Transverse colon (tissue), 4 donors: ENCODE measurements at regions not wholly inside any gene's neighbourhood (a gene's known extent, or its start where the extent isn't known, plus 50 kb on each side); places are given as distances from the start of the nearest gene placed in this dataset.

ENCODE experiments used
- DNase-seq: peaks from one replicate; pipeline ENCODE4 v3.0.0-alpha.2; 2019
- H3K27ac ChIP-seq, 4 donors: fragments of 200-600 bp; sonication (generic); 2 replicates each; pipeline ENCODE4 v1.5.1; 2016 to 2018; ENCODE audit warnings: inconsistent platforms in 4 of 4
- H3K27me3 ChIP-seq: fragments of 200-600 bp; sonication (generic); 2 replicates; pipeline ENCODE4 v1.5.1; 2017; ENCODE audit warnings: inconsistent platforms
- H3K36me3 ChIP-seq, 4 donors: fragments of 200-600 bp; sonication (generic); 2 replicates each; pipeline ENCODE4 v1.5.1; 2017 to 2019; ENCODE audit warnings: inconsistent platforms in 4 of 4
- H3K4me1 ChIP-seq, 4 donors: fragments of 200-600 bp; sonication (generic); 2 replicates each; pipeline ENCODE4 v1.5.1; 2017 to 2020; ENCODE audit warnings: inconsistent platforms in 4 of 4
- H3K4me3 ChIP-seq, 4 donors: fragments of 200-600 bp; sonication (generic); 1 replicate in 1 of 4; 2 replicates in 3 of 4; pipeline versions ENCODE4 v1.5.1 to v1.6.1; 2017 to 2019; ENCODE audit warnings: inconsistent platforms in 4 of 4
- H3K9me3 ChIP-seq, 2 donors: fragments of 200-600 bp; sonication (generic); 2 replicates each; pipeline ENCODE4 v1.5.1; 2017 to 2019; ENCODE audit warnings: inconsistent platforms in 2 of 2
- CTCF ChIP-seq, 5 experiments: fragments of 200-600 bp in 3 of 5; fragments of 450-650 bp in 2 of 5; sonication (generic) in 3 of 5; IDR thresholded peaks; 1 replicate in 2 of 5; 2 replicates in 3 of 5; pipeline ENCODE4 v1.5.1; 2016 to 2017; ENCODE audit warnings: antibody characterized with exemption in 5 of 5, inconsistent platforms in 3 of 5, mild to moderate bottlenecking in 2 of 5, moderate library complexity in 1 of 5
- EP300 ChIP-seq: sonication (generic); formaldehyde crosslinking; IDR thresholded peaks from one replicate; pipeline ENCODE4 v1.6.1; 2017; ENCODE audit warnings: antibody characterized with exemption, low read depth
- POLR2A ChIP-seq: fragments of 450-650 bp; IDR thresholded peaks from one replicate; pipeline ENCODE4 v1.6.1; 2016; ENCODE audit warnings: antibody characterized with exemption, mild to moderate bottlenecking, moderate library complexity
- POLR2AphosphoS5 ChIP-seq, 3 donors: sonication (generic); formaldehyde crosslinking; IDR thresholded peaks; one replicate each; pipeline ENCODE4 v1.6.1; 2016; ENCODE audit warnings: antibody characterized with exemption in 3 of 3
- whole genome bisulfite sequencing, 2 donors: methylation state at CpG; one replicate each; pipeline ENCODE4 v1.1.5; 2018; ENCODE audit warnings: low coverage in 1 of 2; 5-methylcytosine and 5-hydroxymethylcytosine counted together
- in situ Hi-C, 4 donors: fragments of 200-750 bp; cut with MboI; loops; one replicate each; pipeline versions ENCODE4 v1.15.0 to v1.15.1; 2017; ENCODE audit warnings: low sequenced_read_pairs in 3 of 4, low pct_ligation_motif_present in 1 of 4, low pct_unique_long_range_greater_than_20kb in 1 of 4
- intact Hi-C: fragments of 100-400 bp; cut with DNase I; formaldehyde crosslinking; loops from one replicate; pipeline ENCODE4 v1.15.1; 2023; ENCODE audit warnings: low total_unique reads

GRCh38 chr1:170271430-170272161 is 125.8 kb downstream of the NTMT2 start:
- TF ChIP-seq CTCF (IDR thresholded peaks at IDR 0.05): no peak
- no peak for TF ChIP-seq POLR2A
- TF ChIP-seq EP300: no peak
- no peak for TF ChIP-seq POLR2AphosphoS5 (IDR thresholded peaks at IDR 0.05)
- 70 to 72% methylated on average over 2 to 3 of the region's 3 CpGs for WGBS, 2 donors
- Histone ChIP-seq H3K36me3 (no peaks in the 10 kb centered on the region), H3K4me3 (no peak overlapping the region), H3K27ac (no peak overlapping the region), H3K4me1 (no peaks in the 10 kb centered on the region), H3K27me3 (no peaks in the 10 kb centered on the region), H3K9me3 (no peaks in the 10 kb centered on the region)
- intact Hi-C loops (no loop called here), in situ Hi-C loops (no loop called here)
- DNase-seq: no peak

GRCh38 chr1:170273291-170274130 is 127.8 kb downstream of the NTMT2 start:
- DNase-seq: no peak
- H3K27ac ChIP-seq: no peak overlapping the region
- H3K4me1 ChIP-seq: no peaks in the 10 kb centered on the region
- TF ChIP-seq POLR2AphosphoS5 (IDR thresholded peaks at IDR 0.05): no peak
- no peak for TF ChIP-seq EP300
- TF ChIP-seq CTCF (IDR thresholded peaks at IDR 0.05): no peak
- TF ChIP-seq POLR2A: no peak
- H3K9me3 ChIP-seq: no peaks in the 10 kb centered on the region
- no peaks in the 10 kb centered on the region for H3K36me3 ChIP-seq
- in situ Hi-C loops: no loop called here
- 53 to 65% methylated on average over 5 to 6 of the region's 6 CpGs for WGBS, 2 donors
- H3K27me3 ChIP-seq: no peaks in the 10 kb centered on the region
- H3K4me3 ChIP-seq: no peak overlapping the region
- intact Hi-C loops: no loop called here

GRCh38 chr1:170274131-170274501 is 128.4 kb downstream of the NTMT2 start:
- H3K27me3 ChIP-seq: no peaks in the 10 kb centered on the region
- H3K4me3 ChIP-seq: no peak overlapping the region
- in situ Hi-C loops: no loop called here
- no peaks in the 10 kb centered on the region for H3K9me3 ChIP-seq
- H3K4me1 ChIP-seq: no peaks in the 10 kb centered on the region
- TF ChIP-seq CTCF (IDR thresholded peaks at IDR 0.05): no peak
- no peak for TF ChIP-seq POLR2A
- TF ChIP-seq POLR2AphosphoS5 (IDR thresholded peaks at IDR 0.05): no peak
- TF ChIP-seq EP300: no peak
- H3K36me3 ChIP-seq: no peaks in the 10 kb centered on the region
- H3K27ac ChIP-seq: no peak overlapping the region
- WGBS, 2 donors: 72 to 89% methylated on average over 3 to 5 of the region's 5 CpGs
- DNase-seq: no peak
- intact Hi-C loops: no loop called here

- Histone ChIP-seq H3K4me3 (no peak overlapping the region), H3K27ac (no peak overlapping the region), H3K9me3 (no peaks in the 10 kb centered on the region), H3K27me3 (no peaks in the 10 kb centered on the region), H3K36me3 (no peaks in the 10 kb centered on the region), H3K4me1 (no peaks in the 10 kb centered on the region)
- in situ Hi-C loops: no loop called here
- DNase-seq: no peak
- intact Hi-C loops: loop anchor here (5.0 kb wide), 1 partner anchor 1529 kb away; no protein-coding TSS in a partner anchor
- 76 to 78% methylated on average over 2 of the region's 2 CpGs for WGBS, 2 donors
- TF ChIP-seq POLR2A (no peak), EP300 (no peak), POLR2AphosphoS5 (IDR thresholded peaks at IDR 0.05) (no peak), CTCF (IDR thresholded peaks at IDR 0.05) (no peak)
These were observed 132.2 kb downstream of the NTMT2 start for GRCh38 chr1:170277985-170278384.
